ENCODE measurements at regions not wholly inside any gene's neighbourhood (a gene's known extent, or its start where the extent isn't known, plus 50 kb on each side); places are given as distances from the start of the nearest gene placed in this dataset.

GRCh38 chr4:24705016-24705753, 90.2 kb upstream of the SOD3 start:
- DNase-seq, result no peak
- WGBS (ENCODE audit: insufficient coverage), result 65% methylated on average over 7 of the region's 10 CpGs
- H3K4me1 ChIP-seq (ENCODE audit: control insufficient read depth, insufficient read depth, low read length), result peaks cover 3% of the 10 kb centered on the region

GRCh38 chr4:24713604-24714003, 81.8 kb upstream of the SOD3 start:
- Histone ChIP-seq H3K36me3 (ENCODE audit: control insufficient read depth, insufficient read depth, low read length) (no peaks in the 10 kb centered on the region), H3K27me3 (ENCODE audit: control insufficient read depth, insufficient read depth, low read length) (no peaks in the 10 kb centered on the region), H3K9me3 (replicated peaks; ENCODE audit: control insufficient read depth, low read depth, low read length) (peaks cover 2% of the 10 kb centered on the region), H3K4me1 (ENCODE audit: control insufficient read depth, insufficient read depth, low read length) (no peaks in the 10 kb centered on the region), H3K4me3 (ENCODE audit: low read length) (no peak overlapping the region), H3K27ac (ENCODE audit: low read length) (no peak overlapping the region)
- WGBS (ENCODE audit: insufficient coverage), result no CpG with 5 or more reads among the region's 2 CpGs
- DNase-seq, result no peak

More at GRCh38 chr4:24705016-24705753, 90.2 kb upstream of the SOD3 start:
- H3K4me3 ChIP-seq (ENCODE audit: low read length), result no peak overlapping the region
- no peaks in the 10 kb centered on the region for H3K36me3 ChIP-seq (ENCODE audit: control insufficient read depth, insufficient read depth, low read length)
- no peak overlapping the region for H3K27ac ChIP-seq (ENCODE audit: low read length)
- H3K9me3 ChIP-seq (replicated peaks; ENCODE audit: control insufficient read depth, low read depth, low read length), result no peaks in the 10 kb centered on the region
- no peaks in the 10 kb centered on the region for H3K27me3 ChIP-seq (ENCODE audit: control insufficient read depth, insufficient read depth, low read length)

GRCh38 chr4:24719615-24720014, 75.8 kb upstream of the SOD3 start:
- Histone ChIP-seq H3K4me1 (ENCODE audit: control insufficient read depth, insufficient read depth, low read length) (no peaks in the 10 kb centered on the region), H3K9me3 (replicated peaks; ENCODE audit: control insufficient read depth, low read depth, low read length) (no peaks in the 10 kb centered on the region), H3K27me3 (ENCODE audit: control insufficient read depth, insufficient read depth, low read length) (no peaks in the 10 kb centered on the region), H3K4me3 (ENCODE audit: low read length) (no peak overlapping the region), H3K27ac (ENCODE audit: low read length) (no peak overlapping the region), H3K36me3 (ENCODE audit: control insufficient read depth, insufficient read depth, low read length) (no peaks in the 10 kb centered on the region)
- WGBS (ENCODE audit: insufficient coverage), result 7% methylated on average over 4 of the region's 5 CpGs
- DNase-seq, result no peak

- WGBS (ENCODE audit: insufficient coverage), result no CpG with 5 or more reads among the region's 1 CpG
- peak; percentile 75 for DNase-seq
Observed at GRCh38 chr4:24720436-24720835, 74.9 kb upstream of the SOD3 start.

GRCh38 chr4:24720979-24721378, 74.4 kb upstream of the SOD3 start:
- Histone ChIP-seq H3K4me3 (ENCODE audit: low read length) (no peak overlapping the region), H3K4me1 (ENCODE audit: control insufficient read depth, insufficient read depth, low read length) (no peaks in the 10 kb centered on the region), H3K36me3 (ENCODE audit: control insufficient read depth, insufficient read depth, low read length) (no peaks in the 10 kb centered on the region), H3K27ac (ENCODE audit: low read length) (no peak overlapping the region), H3K27me3 (ENCODE audit: control insufficient read depth, insufficient read depth, low read length) (no peaks in the 10 kb centered on the region), H3K9me3 (replicated peaks; ENCODE audit: control insufficient read depth, low read depth, low read length) (no peaks in the 10 kb centered on the region)
- 78% methylated on average over 1 of the region's 2 CpGs for WGBS (ENCODE audit: insufficient coverage)
- DNase-seq, result no peak

More at GRCh38 chr4:24720436-24720835, 74.9 kb upstream of the SOD3 start:
- H3K9me3 ChIP-seq (replicated peaks; ENCODE audit: control insufficient read depth, low read depth, low read length), result no peaks in the 10 kb centered on the region
- H3K27ac ChIP-seq (ENCODE audit: low read length), result no peak overlapping the region
- H3K4me3 ChIP-seq (ENCODE audit: low read length), result no peak overlapping the region
- no peaks in the 10 kb centered on the region for H3K27me3 ChIP-seq (ENCODE audit: control insufficient read depth, insufficient read depth, low read length)
- H3K4me1 ChIP-seq (ENCODE audit: control insufficient read depth, insufficient read depth, low read length), result no peaks in the 10 kb centered on the region
- no peaks in the 10 kb centered on the region for H3K36me3 ChIP-seq (ENCODE audit: control insufficient read depth, insufficient read depth, low read length)

- no CpG with 5 or more reads among the region's 4 CpGs for WGBS (ENCODE audit: insufficient coverage)
- H3K27me3 ChIP-seq (ENCODE audit: control insufficient read depth, insufficient read depth, low read length), result peaks cover under 1% of the 10 kb centered on the region
- H3K4me1 ChIP-seq (ENCODE audit: control insufficient read depth, insufficient read depth, low read length), result no peaks in the 10 kb centered on the region
- H3K4me3 ChIP-seq (ENCODE audit: low read length), result no peak overlapping the region
- no peak for DNase-seq
- no peak overlapping the region for H3K27ac ChIP-seq (ENCODE audit: low read length)
- H3K9me3 ChIP-seq (replicated peaks; ENCODE audit: control insufficient read depth, low read depth, low read length), result no peaks in the 10 kb centered on the region
- no peaks in the 10 kb centered on the region for H3K36me3 ChIP-seq (ENCODE audit: control insufficient read depth, insufficient read depth, low read length)
Observed at GRCh38 chr4:24722026-24722568, 73.3 kb upstream of the SOD3 start.

- Histone ChIP-seq H3K36me3 (ENCODE audit: control insufficient read depth, insufficient read depth, low read length) (no peaks in the 10 kb centered on the region), H3K27ac (ENCODE audit: low read length) (no peak overlapping the region), H3K9me3 (replicated peaks; ENCODE audit: control insufficient read depth, low read depth, low read length) (no peaks in the 10 kb centered on the region), H3K4me1 (ENCODE audit: control insufficient read depth, insufficient read depth, low read length) (peaks cover 21% of the 10 kb centered on the region), H3K4me3 (ENCODE audit: low read length) (no peak overlapping the region), H3K27me3 (ENCODE audit: control insufficient read depth, insufficient read depth, low read length) (peaks cover 3% of the 10 kb centered on the region)
- WGBS (ENCODE audit: insufficient coverage), result no CpG with 5 or more reads among the region's 13 CpGs
- DNase-seq, result no peak
Observed at GRCh38 chr4:24727390-24728224, 67.8 kb upstream of the SOD3 start.

- no peaks in the 10 kb centered on the region for H3K36me3 ChIP-seq (ENCODE audit: control insufficient read depth, insufficient read depth, low read length)
- H3K27me3 ChIP-seq (ENCODE audit: control insufficient read depth, insufficient read depth, low read length), result peaks cover 3% of the 10 kb centered on the region
- H3K27ac ChIP-seq (ENCODE audit: low read length), result no peak overlapping the region
- no peaks in the 10 kb centered on the region for H3K9me3 ChIP-seq (replicated peaks; ENCODE audit: control insufficient read depth, low read depth, low read length)
- no peak overlapping the region for H3K4me3 ChIP-seq (ENCODE audit: low read length)
- H3K4me1 ChIP-seq (ENCODE audit: control insufficient read depth, insufficient read depth, low read length), result peaks cover 33% of the 10 kb centered on the region
- DNase-seq, result peak; percentile 59
- no CpG with 5 or more reads among the region's 6 CpGs for WGBS (ENCODE audit: insufficient coverage)
Observed at GRCh38 chr4:24729119-24729730, 66.1 kb upstream of the SOD3 start.

- H3K4me3 ChIP-seq (ENCODE audit: low read length), result no peak overlapping the region
- WGBS (ENCODE audit: insufficient coverage), result 51% methylated on average over 14 of the region's 16 CpGs
- DNase-seq, result peak; percentile 88
- peak overlapping the region; percentile 65 for H3K27ac ChIP-seq (ENCODE audit: low read length)
- peaks cover 3% of the 10 kb centered on the region for H3K27me3 ChIP-seq (ENCODE audit: control insufficient read depth, insufficient read depth, low read length)
- no peaks in the 10 kb centered on the region for H3K9me3 ChIP-seq (replicated peaks; ENCODE audit: control insufficient read depth, low read depth, low read length)
- no peaks in the 10 kb centered on the region for H3K36me3 ChIP-seq (ENCODE audit: control insufficient read depth, insufficient read depth, low read length)
- peaks cover 44% of the 10 kb centered on the region for H3K4me1 ChIP-seq (ENCODE audit: control insufficient read depth, insufficient read depth, low read length)
Observed at GRCh38 chr4:24730256-24731001, 64.9 kb upstream of the SOD3 start.
